Cardiac septum (tissue), 1 donor: ENCODE measurements at regions not wholly inside any gene's neighbourhood (a gene's known extent, or its start where the extent isn't known, plus 50 kb on each side); places are given as distances from the start of the nearest gene placed in this dataset.

ENCODE experiments used
- DNase-seq: peaks from one replicate; pipeline ENCODE4 v3.0.0-alpha.2; 2020; ENCODE audit warnings: low spot score
- intact Hi-C: fragments of 100-400 bp; cut with DNase I; formaldehyde crosslinking; loops from one replicate; pipeline ENCODE4 v1.14.0; 2022
- donor health status: DM: no; HTN: no; CAD: no.

DNA sequence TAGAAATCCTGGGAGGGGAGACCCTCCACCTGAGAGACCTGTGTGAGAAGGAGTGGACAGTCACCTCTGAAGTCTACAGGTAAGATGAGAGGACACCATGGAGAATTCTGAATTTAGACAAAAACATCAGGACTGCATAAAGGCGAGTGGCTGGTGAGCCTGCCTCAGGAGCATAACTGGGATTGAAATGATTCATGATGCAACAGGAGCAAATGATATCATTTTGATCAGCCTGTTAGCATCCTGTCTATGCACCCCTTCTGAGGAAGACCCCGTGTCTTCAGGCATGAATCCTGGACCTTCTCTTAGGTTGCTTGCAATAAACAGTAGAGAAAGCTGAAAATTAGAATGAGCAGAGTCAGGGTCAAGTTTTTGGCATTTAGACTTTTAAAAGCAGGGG, 245.8 kb downstream of the ETAA1 start:
- no peak for DNase-seq
- intact Hi-C loops = no loop called here

DNA sequence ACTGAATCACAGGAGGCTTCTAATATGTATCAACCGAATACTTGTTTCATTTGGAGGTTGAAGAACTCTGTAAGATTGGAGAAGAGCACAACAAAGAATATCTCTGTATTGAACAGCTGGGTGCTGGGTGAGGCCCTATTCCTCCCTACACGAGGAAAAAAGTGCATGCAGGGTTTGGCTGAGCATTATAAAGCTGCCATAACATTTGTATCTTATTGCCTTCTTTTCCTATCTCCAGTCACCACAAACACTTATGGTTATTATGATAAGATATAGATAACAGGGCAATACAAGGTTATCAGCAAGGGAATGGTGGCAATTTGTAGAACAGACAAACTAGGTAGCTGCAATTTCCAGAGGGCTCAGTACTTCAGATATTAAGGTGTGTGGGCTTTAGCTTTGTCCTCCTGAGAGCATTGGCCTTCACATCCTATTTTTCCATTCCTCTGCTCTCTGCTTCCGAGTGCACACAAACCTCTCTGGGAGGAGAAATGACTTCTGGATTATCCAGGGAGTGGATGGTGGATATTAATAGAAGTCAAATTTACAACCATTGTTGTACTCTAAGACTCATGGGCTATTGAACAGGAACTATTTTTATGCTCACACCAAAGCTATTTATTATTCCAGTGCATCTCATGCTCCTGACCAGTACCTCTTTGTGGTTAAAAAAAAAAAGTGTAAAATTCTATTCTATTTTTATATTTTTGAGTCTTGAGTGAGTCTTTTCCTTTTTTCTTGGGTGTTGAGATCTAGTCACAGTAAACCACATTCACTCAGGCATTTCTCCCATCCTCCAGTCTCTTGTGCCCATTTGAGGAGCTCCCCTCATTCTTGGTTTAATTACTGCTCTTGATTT, 248.4 kb downstream of the ETAA1 start:
- no peak for DNase-seq
- intact Hi-C loops = loop anchor here (5.0 kb wide), 2 partner anchors 83 to 158 kb away; no protein-coding TSS in a partner anchor

DNA sequence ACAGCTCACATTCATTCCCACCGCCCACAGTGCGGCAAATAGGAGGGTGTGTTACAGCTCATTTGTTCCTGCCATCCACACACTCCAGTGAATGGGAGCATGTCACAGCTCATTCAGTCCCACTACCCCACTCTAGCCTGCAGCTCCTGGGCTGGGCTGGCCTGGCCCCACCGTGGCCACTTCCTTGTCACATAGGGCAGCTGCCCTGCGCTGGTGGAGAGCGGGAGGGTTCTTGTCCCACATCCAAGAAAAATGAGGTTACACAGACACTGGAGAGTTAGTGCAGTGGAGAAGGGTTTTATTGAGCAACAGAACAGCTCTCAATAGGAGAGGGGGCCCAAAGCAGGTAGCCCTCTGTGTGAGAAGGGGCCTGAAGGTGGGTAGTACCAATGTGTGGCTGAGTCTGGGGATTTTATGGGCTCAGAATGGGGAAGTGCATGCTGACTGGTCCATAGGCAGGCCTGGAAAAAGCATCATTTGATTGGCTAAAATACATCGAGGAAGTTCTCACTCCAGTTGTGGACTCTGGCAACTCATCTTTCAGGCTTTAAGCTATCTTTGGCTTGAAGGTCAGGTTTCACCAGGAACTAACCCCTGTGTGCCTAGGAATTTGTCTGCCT, 249.7 kb downstream of the ETAA1 start:
- intact Hi-C loops = loop anchor here (5.0 kb wide), 2 partner anchors 85 to 160 kb away; no protein-coding TSS in a partner anchor
- DNase-seq = no peak

DNA sequence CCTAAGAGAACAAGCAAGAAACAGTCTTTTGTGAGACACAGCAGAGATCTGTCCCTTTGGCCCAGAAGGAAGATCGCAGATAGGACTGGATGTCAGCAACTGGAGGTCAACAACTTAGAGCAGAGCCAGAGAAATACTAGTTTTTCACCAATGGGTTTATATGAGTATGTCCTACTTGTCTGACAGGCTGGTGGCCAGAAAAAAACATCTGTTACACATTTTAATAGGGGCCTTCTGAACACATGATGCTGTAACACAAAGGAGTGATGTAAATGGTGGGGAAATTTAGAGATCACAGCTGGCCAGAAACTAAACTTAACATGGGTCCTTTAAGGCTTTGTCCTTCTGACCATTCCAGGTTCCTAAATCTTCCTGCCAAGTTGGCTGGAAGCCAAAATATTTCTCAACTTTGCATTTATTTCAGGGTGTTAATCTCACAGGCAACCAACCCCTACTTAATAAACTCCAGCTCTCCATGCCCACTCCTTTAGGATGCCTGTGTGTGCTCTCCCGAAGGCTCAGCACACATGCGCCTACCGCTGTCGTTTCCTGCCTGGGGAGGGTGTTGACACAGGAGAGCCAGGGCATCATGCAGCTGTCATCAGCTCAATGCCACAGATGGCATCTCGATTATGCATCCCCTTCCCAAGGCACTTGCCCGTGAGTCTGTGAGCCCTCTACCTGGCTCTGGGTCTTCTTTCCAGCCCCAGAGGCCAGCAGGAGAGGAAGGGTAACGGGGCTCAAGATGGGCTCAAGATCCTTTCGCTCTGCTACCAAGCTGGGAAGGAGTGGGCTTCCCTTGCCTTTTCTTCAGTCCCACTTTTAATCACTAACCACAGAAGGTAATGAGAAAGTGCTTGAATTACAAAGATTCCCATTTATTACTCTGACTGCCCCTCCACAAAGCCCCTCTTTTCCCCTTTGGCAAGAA, 252.5 kb downstream of the ETAA1 start:
- no peak for DNase-seq
- intact Hi-C loops = loop anchor here (2.0 to 5.0 kb wide), 6 partner anchors 87 to 1215 kb away; partner anchors contain the start of gene MEIS1

DNA sequence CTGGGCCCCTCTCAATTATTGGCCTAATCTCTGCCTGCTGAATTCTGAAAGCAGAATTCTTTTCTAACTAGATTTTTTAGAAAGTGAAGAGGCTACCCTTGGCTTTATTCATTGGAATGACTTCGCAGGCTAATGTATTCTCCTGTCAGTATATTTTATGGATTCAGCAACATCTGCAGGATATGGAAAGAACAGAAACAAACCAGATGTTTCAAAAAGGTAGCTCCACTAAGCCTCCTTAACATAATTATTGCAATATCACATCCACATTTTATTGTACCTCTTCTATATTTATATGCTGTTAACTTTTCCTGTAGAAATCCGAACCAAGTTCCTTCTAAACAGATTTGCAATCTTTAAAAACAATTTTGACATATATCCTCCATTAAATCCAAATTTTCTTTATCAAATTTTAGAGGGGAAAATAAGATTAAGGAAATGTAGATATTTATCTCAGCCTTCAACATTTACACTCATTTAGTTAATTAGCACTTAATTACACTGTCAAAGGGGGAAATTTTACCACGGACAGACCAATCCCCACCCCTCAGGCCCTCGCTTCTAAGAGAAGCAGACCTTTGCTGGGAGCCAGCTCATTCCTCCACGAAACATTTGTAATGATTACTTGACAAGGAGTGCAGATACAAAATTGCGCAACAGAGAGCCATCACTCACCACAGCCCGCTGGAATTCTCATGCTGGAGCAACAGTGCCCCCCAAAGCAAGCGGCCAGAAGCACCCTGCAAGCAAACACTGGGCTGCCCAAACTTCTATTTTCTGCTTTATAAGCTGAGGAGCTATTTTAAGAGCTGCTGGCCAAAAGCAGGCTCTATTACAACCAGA, 253.4 kb downstream of the ETAA1 start:
- intact Hi-C loops = loop anchor here (2.0 to 5.0 kb wide), 3 partner anchors 197 to 1074 kb away; no protein-coding TSS in a partner anchor
- DNase-seq = peak; percentile 90

- DNase-seq = no peak
- intact Hi-C loops = loop anchor here (2.0 to 5.0 kb wide), 3 partner anchors 196 to 1075 kb away; no protein-coding TSS in a partner anchor
These were observed 254.4 kb downstream of the ETAA1 start for GRCh38 chr2:67651565-67651964.

- no peak for DNase-seq
- intact Hi-C loops = loop anchor here (5.0 kb wide), 1 partner anchor 195 kb away; no protein-coding TSS in a partner anchor
These were observed 255.5 kb downstream of the ETAA1 start for GRCh38 chr2:67652679-67653078.

- DNase-seq = no peak
- intact Hi-C loops = no loop called here
These were observed 259.7 kb downstream of the ETAA1 start for GRCh38 chr2:67656875-67657274.

DNA sequence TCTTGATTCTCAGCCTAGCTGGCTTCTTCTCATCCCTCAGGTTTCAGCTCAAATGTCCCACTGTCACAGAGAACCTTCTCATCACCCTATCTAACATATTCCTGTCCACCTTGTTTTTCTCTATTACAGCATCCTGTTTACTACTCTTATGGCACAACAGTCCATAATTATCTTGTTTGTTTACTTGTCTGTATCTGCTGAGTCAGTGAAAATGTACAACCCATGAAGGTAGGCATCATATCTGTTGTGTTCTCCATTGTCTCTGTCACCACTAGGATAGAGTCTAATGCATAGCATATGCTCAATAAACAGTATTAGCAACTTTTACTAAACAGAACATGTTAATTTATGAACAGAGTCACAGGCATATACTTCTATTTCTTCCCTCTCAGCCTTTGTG, 261.7 kb downstream of the ETAA1 start:
- intact Hi-C loops = no loop called here
- no peak for DNase-seq

DNA sequence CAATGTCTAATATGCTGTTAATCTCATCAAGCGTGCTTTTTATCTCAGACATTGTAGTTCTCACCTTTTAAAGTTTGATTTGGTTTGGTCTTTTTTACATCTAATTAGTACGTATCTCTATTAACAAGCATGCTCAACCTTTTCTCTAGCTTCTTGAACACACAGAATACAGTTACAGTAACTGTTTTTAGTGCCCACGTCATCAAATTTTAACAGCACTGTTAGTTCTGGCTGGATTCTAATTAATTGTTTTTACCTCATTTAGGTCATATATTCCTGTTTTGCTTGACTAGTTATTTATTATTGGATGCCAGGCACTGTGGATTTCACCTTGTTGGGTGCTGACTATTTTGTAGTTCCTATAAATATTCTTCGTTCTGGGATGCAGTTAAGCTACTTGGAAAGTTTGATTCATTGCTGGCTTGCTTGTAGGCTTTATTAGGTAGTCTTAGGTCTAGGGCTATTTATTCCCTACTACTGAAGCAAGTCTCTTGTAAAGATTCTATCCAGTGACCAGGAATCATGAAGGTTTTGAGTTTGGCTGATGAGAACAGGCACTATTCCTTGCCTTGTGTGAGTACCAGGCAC, 263.0 kb downstream of the ETAA1 start:
- DNase-seq = no peak
- intact Hi-C loops = no loop called here

DNA sequence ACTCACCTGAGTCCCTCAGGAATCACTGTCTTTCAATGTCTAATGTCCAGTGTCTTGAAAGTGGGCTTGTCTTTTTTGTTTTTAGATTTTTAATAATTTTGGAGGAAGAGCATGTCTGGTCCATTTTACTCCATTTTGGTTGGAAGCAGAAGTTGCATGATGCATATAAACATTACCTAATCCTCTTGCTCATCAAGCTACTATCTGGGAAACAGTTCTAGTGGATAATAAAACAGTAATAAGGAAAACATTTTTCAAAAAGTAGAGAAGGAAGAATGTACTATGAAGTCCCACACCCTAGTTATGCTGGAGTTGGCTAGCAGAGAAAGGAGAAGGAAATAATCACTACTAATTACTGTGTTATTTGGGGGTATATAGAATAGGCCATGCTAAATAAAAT, 263.7 kb downstream of the ETAA1 start:
- intact Hi-C loops = no loop called here

DNA sequence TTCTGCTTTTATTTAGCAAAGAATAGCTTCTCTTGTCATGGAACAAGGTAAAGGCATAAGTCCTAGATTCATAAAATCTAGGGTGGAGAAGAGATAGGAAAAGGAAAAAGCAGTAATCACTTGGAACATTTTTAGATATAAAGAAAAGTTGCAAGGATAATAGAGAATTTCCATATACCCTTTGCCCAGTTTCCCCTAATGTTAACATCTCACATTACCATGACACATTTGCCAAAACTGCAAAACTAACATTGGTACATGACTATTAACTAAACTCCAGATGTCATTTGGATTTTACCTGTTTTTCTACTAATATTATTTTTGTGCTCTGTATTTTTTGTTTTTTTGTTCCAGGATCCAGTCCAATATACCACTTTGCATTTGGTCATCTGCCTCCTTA, 265.1 kb downstream of the ETAA1 start:
- DNase-seq = no peak
- intact Hi-C loops = no loop called here

More for the DNA sequence above, 263.7 kb downstream of the ETAA1 start:
- DNase-seq = no peak

DNA sequence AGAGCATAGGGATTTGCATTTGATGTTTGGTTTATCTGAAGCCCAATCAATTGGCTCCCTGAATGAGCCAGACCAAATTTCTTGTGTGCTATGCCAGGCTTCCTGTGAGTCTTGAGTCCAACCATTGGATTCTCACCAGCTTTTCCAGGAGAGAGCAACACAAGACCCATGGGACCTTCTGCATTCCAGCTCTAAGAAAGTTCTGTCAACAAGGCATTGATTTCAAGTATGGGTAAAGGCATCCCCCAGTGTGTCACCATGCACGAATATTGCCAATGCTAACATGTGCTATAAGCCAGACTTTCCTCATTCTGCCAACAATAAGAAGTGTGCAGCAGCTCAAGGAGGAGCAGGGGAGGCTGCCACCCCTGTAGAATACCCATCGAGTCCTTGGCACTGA, 266.6 kb downstream of the ETAA1 start:
- DNase-seq = no peak
- intact Hi-C loops = no loop called here

DNA sequence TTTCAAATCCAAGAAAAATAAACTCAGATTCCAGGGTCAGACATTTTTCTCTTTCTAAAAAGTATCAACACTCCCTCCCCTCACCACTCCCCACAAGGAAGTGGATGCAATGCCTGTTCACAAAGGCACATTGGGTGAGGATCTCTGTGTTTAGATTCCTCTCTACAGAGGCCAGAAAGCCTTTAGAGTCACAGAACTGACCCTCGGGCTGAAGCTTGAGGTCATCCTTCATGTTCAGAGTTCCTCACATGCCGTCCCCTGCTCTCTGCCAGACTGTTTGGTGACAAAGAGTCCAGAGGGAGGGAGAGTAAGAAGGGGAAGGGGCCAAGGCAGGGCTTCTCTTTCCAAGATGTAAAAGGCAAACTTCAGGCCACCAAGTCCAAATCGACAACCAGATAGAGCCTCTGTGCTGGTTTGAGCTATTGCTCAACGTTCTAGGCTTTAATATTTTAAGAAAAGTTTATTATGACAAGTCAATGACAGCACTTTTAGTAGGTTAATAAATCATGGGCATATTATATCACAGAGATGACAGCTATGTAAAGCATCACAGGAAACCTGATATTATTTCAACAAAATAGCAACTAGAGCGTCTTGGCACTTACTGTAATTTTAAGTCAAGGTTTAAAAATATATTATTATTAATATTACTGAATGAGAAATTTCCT, 269.4 kb downstream of the ETAA1 start:
- intact Hi-C loops = no loop called here

DNA sequence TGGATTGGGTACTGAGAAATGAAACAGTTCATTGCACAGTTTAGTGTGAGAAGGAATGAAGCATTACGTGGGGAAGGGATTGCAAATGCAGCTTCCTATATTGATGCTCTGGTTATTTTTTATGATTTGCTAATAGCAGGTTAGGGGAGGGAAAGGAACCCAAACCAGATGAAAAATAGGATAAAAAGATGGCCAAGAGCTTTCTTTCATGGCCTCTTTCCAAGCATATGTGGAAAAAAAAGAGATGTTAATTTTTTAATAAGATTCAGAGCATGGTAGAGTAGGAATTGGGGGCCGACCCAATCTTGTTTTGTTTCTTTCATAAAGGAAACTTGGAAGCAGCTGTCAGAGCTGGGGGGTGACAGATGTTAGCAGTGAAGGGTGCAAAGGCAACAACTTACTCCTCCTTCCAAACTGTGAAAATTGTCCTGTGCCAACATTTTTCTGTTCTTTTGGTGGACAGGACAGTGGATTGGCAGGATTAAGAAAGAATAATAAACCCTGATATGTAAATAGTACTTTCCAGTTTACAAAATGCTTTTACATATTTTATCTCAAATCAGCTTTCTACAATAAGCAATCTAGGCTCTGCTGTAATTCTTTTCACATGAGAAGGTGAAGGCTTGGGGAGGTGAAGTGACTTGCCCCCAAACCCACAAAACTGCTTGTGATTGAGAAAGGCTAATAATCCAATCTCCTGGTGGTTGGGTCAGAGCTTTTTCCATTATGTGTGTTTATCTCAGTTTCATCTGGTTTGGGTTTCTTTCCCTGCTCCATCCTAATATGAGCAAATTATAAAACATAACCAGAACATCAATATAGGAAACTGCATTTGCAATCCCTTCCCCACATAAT, 270.1 kb downstream of the ETAA1 start:
- intact Hi-C loops = no loop called here
- DNase-seq = no peak

More for the DNA sequence above, 269.4 kb downstream of the ETAA1 start:
- DNase-seq = no peak

- no peak for DNase-seq
- intact Hi-C loops = no loop called here
These were observed 271.4 kb downstream of the ETAA1 start for GRCh38 chr2:67668538-67668937.

DNA sequence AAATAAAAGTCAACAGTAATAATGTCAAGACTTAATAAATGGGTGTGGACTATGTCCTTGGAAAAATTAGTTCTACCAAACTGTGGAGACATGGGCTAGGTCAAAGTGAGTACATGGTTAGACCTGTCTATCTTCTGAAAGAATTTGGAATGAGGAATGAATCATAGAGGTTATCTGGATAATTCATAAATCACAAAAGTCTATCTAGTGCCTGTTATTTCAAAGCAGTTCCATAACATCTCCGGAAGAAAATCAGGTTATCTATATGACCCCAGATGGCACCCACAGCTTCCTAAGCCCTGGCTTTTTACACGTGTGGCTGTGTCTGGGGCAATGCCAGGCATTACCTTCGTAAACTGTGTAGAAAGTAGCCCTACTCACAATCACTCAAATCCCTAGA, 272.0 kb downstream of the ETAA1 start:
- no peak for DNase-seq
- intact Hi-C loops = no loop called here
